Urinary bladder (tissue), 3 donors: ENCODE measurements at regions not wholly inside any gene's neighbourhood (a gene's known extent, or its start where the extent isn't known, plus 50 kb on each side); places are given as distances from the start of the nearest gene placed in this dataset.
A peak's percentile ranks its signal among the peaks of the same experiment; 100 is the strongest.

Experiments used
- DNase-seq: peaks from one replicate; pipeline ENCODE4 v3.0.0-alpha.2; 2015; ENCODE audit errors: extremely low spot score
- H3K27ac ChIP-seq: one replicate; pipeline ENCODE4 v1.5.1; 2013; ENCODE audit warnings: low read depth, mild to moderate bottlenecking, moderate library complexity
- H3K36me3 ChIP-seq: one replicate; pipeline ENCODE4 v1.6.1; 2013; ENCODE audit warnings: mild to moderate bottlenecking, moderate library complexity; ENCODE audit not compliant: insufficient read depth
- H3K4me1 ChIP-seq: one replicate; pipeline ENCODE4 v1.6.1; 2013; ENCODE audit warnings: mild to moderate bottlenecking, moderate library complexity; ENCODE audit not compliant: insufficient read depth
- H3K4me3 ChIP-seq: one replicate; pipeline ENCODE4 v1.5.1; 2013; ENCODE audit warnings: low read depth, low read length
- WGBS: extraction: QIAGEN DNeasy Blood & Tissue Kit; methylation state at CpG from one replicate; pipeline ENCODE4 v1.1.7; 2013; 5-methylcytosine and 5-hydroxymethylcytosine counted together
- donor health status: healthy with polysubstance abuse.
- donor health status: healthy.

- DNase-seq = no peak
- H3K36me3 ChIP-seq = no peaks in the 10 kb centered on the region
- no peak overlapping the region for H3K27ac ChIP-seq
- H3K4me1 ChIP-seq = no peaks in the 10 kb centered on the region
- no peak overlapping the region for H3K4me3 ChIP-seq
- 83% methylated on average over 4 of the region's 4 CpGs for WGBS
Measured at GRCh38 chr3:30343067-30343831, 263.2 kb upstream of the TGFBR2 start.

GRCh38 chr3:30343861-30344260 is 262.5 kb upstream of the TGFBR2 start:
- 90% methylated on average over 1 of the region's 1 CpG for WGBS
- Histone ChIP-seq H3K4me1 (no peaks in the 10 kb centered on the region), H3K4me3 (no peak overlapping the region), H3K36me3 (no peaks in the 10 kb centered on the region), H3K27ac (no peak overlapping the region)
- no peak for DNase-seq

GRCh38 chr3:30344288-30344687 is 262.1 kb upstream of the TGFBR2 start:
- DNase-seq = no peak
- H3K36me3 ChIP-seq = no peaks in the 10 kb centered on the region
- H3K4me3 ChIP-seq = no peak overlapping the region
- 96% methylated on average over 1 of the region's 1 CpG for WGBS
- peak overlapping the region; percentile 45 for H3K27ac ChIP-seq
- H3K4me1 ChIP-seq = no peaks in the 10 kb centered on the region

GRCh38 chr3:30346933-30347320 is 259.5 kb upstream of the TGFBR2 start:
- no peak for DNase-seq
- no peak overlapping the region for H3K27ac ChIP-seq
- H3K36me3 ChIP-seq = no peaks in the 10 kb centered on the region
- H3K4me1 ChIP-seq = no peaks in the 10 kb centered on the region
- H3K4me3 ChIP-seq = no peak overlapping the region

GRCh38 chr3:30347679-30348216 is 258.7 kb upstream of the TGFBR2 start:
- no peaks in the 10 kb centered on the region for H3K36me3 ChIP-seq
- no peak overlapping the region for H3K4me3 ChIP-seq
- H3K27ac ChIP-seq = no peak overlapping the region
- H3K4me1 ChIP-seq = no peaks in the 10 kb centered on the region
- 74% methylated on average over 1 of the region's 1 CpG for WGBS
- no peak for DNase-seq

GRCh38 chr3:30349507-30349906 is 256.9 kb upstream of the TGFBR2 start:
- H3K36me3 ChIP-seq = no peaks in the 10 kb centered on the region
- H3K4me1 ChIP-seq = no peaks in the 10 kb centered on the region
- no peak for DNase-seq
- H3K4me3 ChIP-seq = no peak overlapping the region
- 67% methylated on average over 3 of the region's 3 CpGs for WGBS
- H3K27ac ChIP-seq = no peak overlapping the region

GRCh38 chr3:30350011-30350410 is 256.4 kb upstream of the TGFBR2 start:
- Histone ChIP-seq H3K27ac (no peak overlapping the region), H3K4me3 (no peak overlapping the region), H3K4me1 (no peaks in the 10 kb centered on the region), H3K36me3 (no peaks in the 10 kb centered on the region)
- 61% methylated on average over 4 of the region's 4 CpGs for WGBS
- no peak for DNase-seq

- H3K36me3 ChIP-seq = no peaks in the 10 kb centered on the region
- no peaks in the 10 kb centered on the region for H3K4me1 ChIP-seq
- no peak for DNase-seq
- H3K4me3 ChIP-seq = no peak overlapping the region
- WGBS = 93% methylated on average over 2 of the region's 2 CpGs
- H3K27ac ChIP-seq = no peak overlapping the region
Measured at GRCh38 chr3:30350901-30351300, 255.5 kb upstream of the TGFBR2 start.

GRCh38 chr3:30352410-30353318 is 253.7 kb upstream of the TGFBR2 start:
- no peak for DNase-seq
- no peaks in the 10 kb centered on the region for H3K36me3 ChIP-seq
- H3K4me3 ChIP-seq = no peak overlapping the region
- no peak overlapping the region for H3K27ac ChIP-seq
- 78% methylated on average over 1 of the region's 1 CpG for WGBS
- H3K4me1 ChIP-seq = no peaks in the 10 kb centered on the region

- DNase-seq = no peak
Measured at GRCh38 chr3:30353711-30354467, 252.5 kb upstream of the TGFBR2 start.

GRCh38 chr3:30354513-30354912 is 251.9 kb upstream of the TGFBR2 start:
- DNase-seq = no peak
- WGBS = 30% methylated on average over 1 of the region's 1 CpG
- no peaks in the 10 kb centered on the region for H3K4me1 ChIP-seq

More at GRCh38 chr3:30353711-30354467, 252.5 kb upstream of the TGFBR2 start:
- Histone ChIP-seq H3K27ac (no peak overlapping the region), H3K4me3 (no peak overlapping the region), H3K36me3 (no peaks in the 10 kb centered on the region), H3K4me1 (no peaks in the 10 kb centered on the region)
- 24% methylated on average over 1 of the region's 1 CpG for WGBS

GRCh38 chr3:30354972-30355371 is 251.4 kb upstream of the TGFBR2 start:
- WGBS = 45% methylated on average over 7 of the region's 7 CpGs
- no peak overlapping the region for H3K4me3 ChIP-seq
- no peak overlapping the region for H3K27ac ChIP-seq
- no peaks in the 10 kb centered on the region for H3K36me3 ChIP-seq
- DNase-seq = peak; percentile 78
- no peaks in the 10 kb centered on the region for H3K4me1 ChIP-seq

More at GRCh38 chr3:30354513-30354912, 251.9 kb upstream of the TGFBR2 start:
- Histone ChIP-seq H3K36me3 (no peaks in the 10 kb centered on the region), H3K27ac (no peak overlapping the region), H3K4me3 (no peak overlapping the region)

- Histone ChIP-seq H3K4me3 (no peak overlapping the region), H3K4me1 (no peaks in the 10 kb centered on the region), H3K36me3 (no peaks in the 10 kb centered on the region), H3K27ac (peak overlapping the region; percentile 10)
- DNase-seq = no peak
- 76% methylated on average over 1 of the region's 1 CpG for WGBS
Measured at GRCh38 chr3:30355622-30356021, 250.8 kb upstream of the TGFBR2 start.
